ENCODE measurements at regions not wholly inside any gene's neighbourhood (a gene's known extent, or its start where the extent isn't known, plus 50 kb on each side); places are given as distances from the start of the nearest gene placed in this dataset.

- ChIA-PET CTCF (no interaction called here), POLR2A (ENCODE audit: low non-redundant PET) (no interaction called here)
- no peak for TF ChIP-seq CTCF (conservative IDR thresholded peaks at IDR 0.05; ENCODE audit: low read depth)
- H3K27ac ChIP-seq, result no peak overlapping the region
- no peak for DNase-seq (ENCODE audit: low spot score)
These were observed 699.3 kb downstream of the NR4A2 start for GRCh38 chr2:155633060-155633839.

- ChIA-PET CTCF (no interaction called here), POLR2A (ENCODE audit: low non-redundant PET) (no interaction called here)
- TF ChIP-seq CTCF (conservative IDR thresholded peaks at IDR 0.05; ENCODE audit: low read depth), result no peak
- H3K27ac ChIP-seq, result no peak overlapping the region
- DNase-seq (ENCODE audit: low spot score), result no peak
These were observed 701.8 kb downstream of the NR4A2 start for GRCh38 chr2:155630760-155631159.

GRCh38 chr2:155622443-155622842, 710.1 kb downstream of the NR4A2 start:
- H3K27ac ChIP-seq, result no peak overlapping the region
- DNase-seq (ENCODE audit: low spot score), result no peak
- ChIA-PET POLR2A (ENCODE audit: low non-redundant PET) (no interaction called here), CTCF (no interaction called here)
- TF ChIP-seq CTCF (conservative IDR thresholded peaks at IDR 0.05; ENCODE audit: low read depth), result no peak

GRCh38 chr2:155600914-155601760, 731.4 kb downstream of the NR4A2 start:
- no peak overlapping the region for H3K27ac ChIP-seq
- ChIA-PET CTCF (no interaction called here), POLR2A (ENCODE audit: low non-redundant PET) (no interaction called here)
- no peak for DNase-seq (ENCODE audit: low spot score)
- no peak for TF ChIP-seq CTCF (conservative IDR thresholded peaks at IDR 0.05; ENCODE audit: low read depth)

- TF ChIP-seq CTCF (conservative IDR thresholded peaks at IDR 0.05; ENCODE audit: low read depth), result no peak
- CTCF ChIA-PET, result no interaction called here
These were observed 732.2 kb downstream of the NR4A2 start for GRCh38 chr2:155600296-155600695.

GRCh38 chr2:155599834-155600233, 732.7 kb downstream of the NR4A2 start:
- no peak for DNase-seq (ENCODE audit: low spot score)
- no peak overlapping the region for H3K27ac ChIP-seq
- ChIA-PET POLR2A (ENCODE audit: low non-redundant PET) (no interaction called here), CTCF (no interaction called here)
- TF ChIP-seq CTCF (conservative IDR thresholded peaks at IDR 0.05; ENCODE audit: low read depth), result no peak

More at GRCh38 chr2:155600296-155600695, 732.2 kb downstream of the NR4A2 start:
- POLR2A ChIA-PET (ENCODE audit: low non-redundant PET), result no interaction called here
- H3K27ac ChIP-seq, result no peak overlapping the region
- DNase-seq (ENCODE audit: low spot score), result no peak

Data from RWPE1 (cell line).